Muscle layer of duodenum (tissue), 2 donors: ENCODE measurements at regions not wholly inside any gene's neighbourhood (a gene's known extent, or its start where the extent isn't known, plus 50 kb on each side); places are given as distances from the start of the nearest gene placed in this dataset.
"Not testable (repeated sequence)": the region's sequence is repeated elsewhere in the genome, so short reads cannot be mapped to it uniquely, and the experiment has no call there.

Experiments
- H3K27ac ChIP-seq: one replicate; pipeline ENCODE4 v1.7.0; 2013; ENCODE audit warnings: mild to moderate bottlenecking, low read length
- H3K27me3 ChIP-seq: one replicate; pipeline ENCODE4 v1.7.0; 2013; ENCODE audit warnings: low read depth, mild to moderate bottlenecking, control low read depth, low read length
- H3K36me3 ChIP-seq, 2 donors: one replicate each; pipeline ENCODE4 v1.7.0; 2013; ENCODE audit warnings: low read length in 2 of 2, control low read depth in 1 of 2, mild to moderate bottlenecking in 1 of 2; ENCODE audit not compliant: insufficient read depth in 2 of 2, control insufficient read depth in 1 of 2
- H3K4me1 ChIP-seq, 2 donors: one replicate each; pipeline ENCODE4 v1.7.0; 2013; ENCODE audit warnings: low read length in 2 of 2, mild to moderate bottlenecking in 2 of 2, control low read depth in 1 of 2, moderate library complexity in 1 of 2; ENCODE audit not compliant: insufficient read depth in 2 of 2, control insufficient read depth in 1 of 2
- H3K4me3 ChIP-seq, 2 donors: one replicate each; pipeline ENCODE4 v1.7.0; 2013; ENCODE audit warnings: low read length in 2 of 2, low read depth in 1 of 2, mild to moderate bottlenecking in 1 of 2
- H3K9me3 ChIP-seq, 2 donors: one replicate each; pipeline ENCODE4 v1.7.0; 2013; ENCODE audit warnings: low read length in 2 of 2, control low read depth in 1 of 2, mild to moderate bottlenecking in 1 of 2; ENCODE audit not compliant: control insufficient read depth in 1 of 2
- donor health status: healthy.

GRCh38 chr2:583666-584065 is 93.5 kb downstream of the TMEM18 start:
- Histone ChIP-seq H3K27me3 (no peaks in the 10 kb centered on the region), H3K4me3 (no peak overlapping the region), H3K4me1 (peaks cover 0 to 8% of the 10 kb centered on the region in 2 donors), H3K36me3 (no peaks in the 10 kb centered on the region), H3K9me3 (no peaks in the 10 kb centered on the region), H3K27ac (no peak overlapping the region)

GRCh38 chr2:582792-583528 is 94.2 kb downstream of the TMEM18 start:
- Histone ChIP-seq H3K4me3 (no peak overlapping the region), H3K27me3 (no peaks in the 10 kb centered on the region)

GRCh38 chr2:582289-582688 is 94.9 kb downstream of the TMEM18 start:
- not testable (repeated sequence) for H3K4me3 ChIP-seq, H3K27me3 ChIP-seq, H3K36me3 ChIP-seq, H3K4me1 ChIP-seq, H3K27ac ChIP-seq, H3K9me3 ChIP-seq

More at GRCh38 chr2:582792-583528, 94.2 kb downstream of the TMEM18 start:
- Histone ChIP-seq H3K27ac (no peak overlapping the region), H3K4me1 (peaks cover 0 to 8% of the 10 kb centered on the region in 2 donors), H3K9me3 (no peaks in the 10 kb centered on the region), H3K36me3 (no peaks in the 10 kb centered on the region)

GRCh38 chr2:579961-580360 is 97.2 kb downstream of the TMEM18 start:
- Histone ChIP-seq H3K27me3 (no peaks in the 10 kb centered on the region), H3K9me3 (peaks cover 0 to 15% of the 10 kb centered on the region in 2 donors)

GRCh38 chr2:579351-579886 is 97.8 kb downstream of the TMEM18 start:
- Histone ChIP-seq H3K4me1 (no peaks in the 10 kb centered on the region), H3K36me3 (no peaks in the 10 kb centered on the region), H3K9me3 (peaks cover 0 to 17% of the 10 kb centered on the region in 2 donors), H3K27me3 (no peaks in the 10 kb centered on the region), H3K27ac (no peak overlapping the region), H3K4me3 (no peak overlapping the region)

More at GRCh38 chr2:579961-580360, 97.2 kb downstream of the TMEM18 start:
- H3K36me3 ChIP-seq = no peaks in the 10 kb centered on the region
- no peak overlapping the region for H3K27ac ChIP-seq
- no peak overlapping the region for H3K4me3 ChIP-seq
- H3K4me1 ChIP-seq = no peaks in the 10 kb centered on the region

- Histone ChIP-seq H3K27me3 (no peaks in the 10 kb centered on the region), H3K4me3 (no peak overlapping the region), H3K36me3 (no peaks in the 10 kb centered on the region), H3K9me3 (peaks cover 0 to 27% of the 10 kb centered on the region in 2 donors), H3K4me1 (no peaks in the 10 kb centered on the region), H3K27ac (no peak overlapping the region)
Observed at GRCh38 chr2:576292-576691, 100.9 kb downstream of the TMEM18 start.

GRCh38 chr2:575727-576236 is 101.4 kb downstream of the TMEM18 start:
- no peak overlapping the region for H3K4me3 ChIP-seq
- H3K36me3 ChIP-seq = no peaks in the 10 kb centered on the region
- H3K9me3 ChIP-seq = peaks cover 0 to 28% of the 10 kb centered on the region in 2 donors
- no peaks in the 10 kb centered on the region for H3K27me3 ChIP-seq
- H3K4me1 ChIP-seq = no peaks in the 10 kb centered on the region
- H3K27ac ChIP-seq = no peak overlapping the region

GRCh38 chr2:575030-575726 is 102.0 kb downstream of the TMEM18 start:
- no peak overlapping the region for H3K27ac ChIP-seq
- H3K4me3 ChIP-seq = no peak overlapping the region
- no peaks in the 10 kb centered on the region for H3K4me1 ChIP-seq
- no peaks in the 10 kb centered on the region for H3K27me3 ChIP-seq
- no peaks in the 10 kb centered on the region for H3K36me3 ChIP-seq
- peaks cover 0 to 28% of the 10 kb centered on the region in 2 donors for H3K9me3 ChIP-seq

- Histone ChIP-seq H3K9me3 (peaks cover 0 to 28% of the 10 kb centered on the region in 2 donors), H3K27ac (no peak overlapping the region), H3K4me1 (no peaks in the 10 kb centered on the region), H3K36me3 (no peaks in the 10 kb centered on the region), H3K27me3 (no peaks in the 10 kb centered on the region), H3K4me3 (no peak overlapping the region)
Observed at GRCh38 chr2:573805-574392, 103.3 kb downstream of the TMEM18 start.

GRCh38 chr2:573025-573424 is 104.2 kb downstream of the TMEM18 start:
- no peaks in the 10 kb centered on the region for H3K27me3 ChIP-seq
- no peaks in the 10 kb centered on the region for H3K36me3 ChIP-seq
- no peaks in the 10 kb centered on the region for H3K4me1 ChIP-seq
- peaks cover 0 to 28% of the 10 kb centered on the region in 2 donors for H3K9me3 ChIP-seq
- H3K27ac ChIP-seq = no peak overlapping the region
- no peak overlapping the region for H3K4me3 ChIP-seq

GRCh38 chr2:569681-570080 is 107.5 kb downstream of the TMEM18 start:
- Histone ChIP-seq H3K4me3 (no peak overlapping the region), H3K36me3 (no peaks in the 10 kb centered on the region), H3K27me3 (no peaks in the 10 kb centered on the region), H3K27ac (no peak overlapping the region), H3K9me3 (peaks cover 0 to 12% of the 10 kb centered on the region in 2 donors), H3K4me1 (no peaks in the 10 kb centered on the region)
